Liver (tissue), 3 donors: ENCODE measurements at regions not wholly inside any gene's neighbourhood (a gene's known extent, or its start where the extent isn't known, plus 50 kb on each side); places are given as distances from the start of the nearest gene placed in this dataset.

Source experiments
- ATF3 ChIP-seq: IDR thresholded peaks from 2 replicates; pipeline ENCODE4 v1.6.1; 2016; ENCODE audit warnings: antibody characterized with exemption
- CTCF ChIP-seq: fragments of 150-350 bp; IDR thresholded peaks from 2 replicates; pipeline ENCODE4 v1.5.1; 2017; ENCODE audit warnings: improper control_type of control experiment, low read depth, low read length; ENCODE audit not compliant: missing input control
- GABPA ChIP-seq, 2 donors: IDR thresholded peaks in 1 of 2; conservative IDR thresholded peaks in 1 of 2; 2 replicates each; pipeline ENCODE4 v1.6.1; 2016; ENCODE audit warnings: antibody characterized with exemption in 2 of 2, mild to moderate bottlenecking in 1 of 2, moderate library complexity in 1 of 2
- JUND ChIP-seq, 2 donors: IDR thresholded peaks; 2 replicates each; pipeline ENCODE4 v1.6.1; 2016; ENCODE audit warnings: antibody characterized with exemption in 2 of 2
- MAX ChIP-seq: IDR thresholded peaks from 2 replicates; pipeline ENCODE4 v1.6.1; 2016; ENCODE audit warnings: antibody characterized with exemption
- NR2F2 ChIP-seq: IDR thresholded peaks from 2 replicates; pipeline ENCODE4 v1.6.1; 2016; ENCODE audit warnings: antibody characterized with exemption
- RAD21 ChIP-seq, 2 donors: IDR thresholded peaks; 2 replicates each; pipeline ENCODE4 v1.6.1; 2016; ENCODE audit warnings: antibody characterized with exemption in 2 of 2, mild to moderate bottlenecking in 2 of 2
- REST ChIP-seq: IDR thresholded peaks from 2 replicates; pipeline ENCODE4 v1.6.1; 2016; ENCODE audit warnings: antibody characterized with exemption, mild to moderate bottlenecking
- RXRA ChIP-seq, 2 donors: IDR thresholded peaks; 2 replicates each; pipeline ENCODE4 v1.6.1; 2017 to 2018; ENCODE audit warnings: antibody characterized with exemption in 2 of 2, mild to moderate bottlenecking in 1 of 2
- SP1 ChIP-seq: IDR thresholded peaks from 2 replicates; pipeline ENCODE4 v1.6.1; 2018; ENCODE audit warnings: antibody characterized with exemption, mild to moderate bottlenecking
- YY1 ChIP-seq: IDR thresholded peaks from 2 replicates; pipeline ENCODE4 v1.6.1; 2016; ENCODE audit warnings: antibody characterized with exemption, mild to moderate bottlenecking
- ZBTB33 ChIP-seq: IDR thresholded peaks from 2 replicates; pipeline ENCODE4 v1.6.1; 2016; ENCODE audit warnings: antibody characterized with exemption
- donor health status: healthy.
- donor health status: healthy.

- TF ChIP-seq ZBTB33, result no peak
- no peak for TF ChIP-seq MAX
- TF ChIP-seq GABPA (IDR thresholded peaks at IDR 0.05 in 1 of 2, conservative IDR thresholded peaks at IDR 0.05 in 1 of 2), result no peak
- no peak for TF ChIP-seq CTCF
- no peak for TF ChIP-seq JUND (IDR thresholded peaks at IDR 0.05)
- no peak for TF ChIP-seq SP1
- TF ChIP-seq NR2F2, result no peak
- TF ChIP-seq REST, result peak; percentile 74
- peak in 1 of 2 donors; percentile 9 for TF ChIP-seq RAD21 (IDR thresholded peaks at IDR 0.05)
- peak; percentile 49 for TF ChIP-seq YY1
- TF ChIP-seq RXRA (IDR thresholded peaks at IDR 0.05), result peak in 1 of 2 donors; percentile 18
- no peak for TF ChIP-seq ATF3
Measured at GRCh38 chr16:56047307-56048234, 143.7 kb upstream of the GNAO1 start.
